AG09319 (cell line): ENCODE measurements at regions not wholly inside any gene's neighbourhood (a gene's known extent, or its start where the extent isn't known, plus 50 kb on each side); places are given as distances from the start of the nearest gene placed in this dataset.

ENCODE experiments used
- DNase-seq: peaks from one replicate; pipeline ENCODE4 v3.0.0-alpha.2; 2010; ENCODE audit warnings: low read depth; ENCODE audit errors: extremely low read depth
- TF ChIP-seq, protein P1 (sequence below): IDR thresholded peaks from 2 replicates; pipeline ENCODE4 v1.5.1; 2011; ENCODE audit warnings: low read depth, mild to moderate bottlenecking, inconsistent platforms, low read length, moderate library complexity

DNA sequence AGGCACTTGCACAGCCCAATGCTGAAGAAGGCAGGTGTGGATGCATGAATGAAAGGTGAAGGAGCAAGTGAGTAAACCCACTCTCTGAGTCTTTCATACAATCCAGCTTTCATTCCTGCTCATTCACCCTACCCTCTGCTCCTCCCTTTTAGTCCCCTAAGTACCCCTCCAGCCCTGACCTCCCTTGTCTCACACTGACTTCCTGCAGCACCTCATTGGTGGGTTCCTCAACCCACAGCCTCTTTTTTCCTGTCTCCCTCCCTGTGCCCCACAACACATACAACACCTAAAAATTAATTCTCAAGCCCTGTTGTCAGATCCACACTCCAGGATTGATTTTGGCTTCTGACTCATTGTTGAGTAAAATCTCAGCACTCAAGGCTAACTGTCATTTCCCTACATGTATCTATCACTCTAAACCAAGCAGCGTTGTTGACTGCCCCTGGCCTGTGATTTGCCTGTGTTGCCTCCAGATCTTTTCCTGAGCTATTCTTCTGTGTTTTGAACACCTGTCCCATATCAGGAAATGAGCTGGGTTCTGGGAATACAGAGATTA is 177.3 kb upstream of the SERP2 start:
- TF ChIP-seq, protein P1, sequence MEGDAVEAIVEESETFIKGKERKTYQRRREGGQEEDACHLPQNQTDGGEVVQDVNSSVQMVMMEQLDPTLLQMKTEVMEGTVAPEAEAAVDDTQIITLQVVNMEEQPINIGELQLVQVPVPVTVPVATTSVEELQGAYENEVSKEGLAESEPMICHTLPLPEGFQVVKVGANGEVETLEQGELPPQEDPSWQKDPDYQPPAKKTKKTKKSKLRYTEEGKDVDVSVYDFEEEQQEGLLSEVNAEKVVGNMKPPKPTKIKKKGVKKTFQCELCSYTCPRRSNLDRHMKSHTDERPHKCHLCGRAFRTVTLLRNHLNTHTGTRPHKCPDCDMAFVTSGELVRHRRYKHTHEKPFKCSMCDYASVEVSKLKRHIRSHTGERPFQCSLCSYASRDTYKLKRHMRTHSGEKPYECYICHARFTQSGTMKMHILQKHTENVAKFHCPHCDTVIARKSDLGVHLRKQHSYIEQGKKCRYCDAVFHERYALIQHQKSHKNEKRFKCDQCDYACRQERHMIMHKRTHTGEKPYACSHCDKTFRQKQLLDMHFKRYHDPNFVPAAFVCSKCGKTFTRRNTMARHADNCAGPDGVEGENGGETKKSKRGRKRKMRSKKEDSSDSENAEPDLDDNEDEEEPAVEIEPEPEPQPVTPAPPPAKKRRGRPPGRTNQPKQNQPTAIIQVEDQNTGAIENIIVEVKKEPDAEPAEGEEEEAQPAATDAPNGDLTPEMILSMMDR, result no peak
- DNase-seq, result no peak

DNA sequence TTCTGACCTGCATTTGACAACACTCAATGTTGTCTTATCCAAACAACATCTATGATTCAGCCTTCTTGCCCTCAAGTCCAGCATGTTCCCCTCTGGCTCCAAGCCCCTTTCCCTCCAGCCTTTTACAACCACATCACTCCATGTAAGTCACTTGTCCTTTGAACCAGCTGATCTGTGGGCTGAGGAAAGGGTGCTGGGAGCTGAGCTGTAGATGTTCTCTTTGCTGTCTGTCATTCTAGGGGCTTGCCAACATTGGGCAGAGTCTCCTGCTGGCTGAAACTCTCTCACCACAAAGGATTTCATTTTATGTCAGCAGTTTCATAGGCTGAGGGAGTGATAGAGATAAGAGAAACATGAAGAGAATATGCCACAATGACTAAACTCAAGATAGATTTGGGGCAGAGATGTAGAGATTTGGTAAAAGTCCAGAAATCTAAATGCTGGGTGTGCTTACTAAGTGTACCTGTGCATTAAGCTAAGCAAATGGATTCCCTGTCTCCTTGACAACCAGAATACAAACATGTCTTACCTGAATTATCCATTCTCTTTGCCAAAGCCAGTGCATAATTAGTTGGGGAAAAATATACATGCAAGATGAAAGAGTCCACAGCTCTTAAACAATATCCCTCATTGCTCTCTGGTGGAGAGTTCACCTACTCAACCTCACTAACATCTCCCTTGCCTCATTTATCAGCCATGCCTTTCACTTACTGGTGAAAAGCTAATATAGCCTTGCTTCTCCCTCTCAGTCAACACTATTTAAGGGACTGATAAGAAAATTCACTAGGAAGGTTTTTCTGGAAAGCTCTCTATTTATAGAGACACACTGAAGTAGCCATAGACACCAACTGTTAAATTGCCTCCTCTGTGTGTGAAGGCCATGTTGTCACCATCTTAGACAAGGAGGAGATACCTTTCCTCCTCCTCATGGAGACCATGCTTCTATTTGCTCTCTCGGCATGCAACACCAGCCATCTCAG is 175.5 kb upstream of the SERP2 start:
- TF ChIP-seq, protein P1, result no peak
- DNase-seq, result no peak

DNA sequence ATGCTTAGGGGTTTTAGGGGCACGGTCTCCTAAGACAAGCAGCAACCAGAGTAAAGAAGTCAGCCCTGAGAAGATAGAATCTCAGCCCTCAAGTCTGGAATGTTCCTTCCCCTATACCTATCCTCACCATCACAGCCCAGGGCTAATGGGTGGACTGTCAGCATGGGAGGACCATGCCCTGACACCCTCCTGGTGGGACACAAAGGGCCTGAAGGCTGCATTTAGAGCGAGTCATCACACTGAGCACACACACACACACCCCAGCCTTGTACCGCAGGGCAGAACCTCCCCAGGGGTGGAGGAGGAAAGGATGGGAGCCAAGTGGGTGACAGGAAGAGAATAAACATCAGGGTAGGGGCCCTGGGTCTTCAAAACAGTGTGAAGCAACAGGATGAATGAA is 174.8 kb upstream of the SERP2 start:
- TF ChIP-seq, protein P1, result no peak
- no peak for DNase-seq

- TF ChIP-seq, protein P1, result no peak
- no peak for DNase-seq
Measured at GRCh38 chr13:44199627-44200207, 173.9 kb upstream of the SERP2 start.

- TF ChIP-seq, protein P1, result no peak
- DNase-seq, result no peak
Measured at GRCh38 chr13:44206434-44206833, 167.2 kb upstream of the SERP2 start.

DNA sequence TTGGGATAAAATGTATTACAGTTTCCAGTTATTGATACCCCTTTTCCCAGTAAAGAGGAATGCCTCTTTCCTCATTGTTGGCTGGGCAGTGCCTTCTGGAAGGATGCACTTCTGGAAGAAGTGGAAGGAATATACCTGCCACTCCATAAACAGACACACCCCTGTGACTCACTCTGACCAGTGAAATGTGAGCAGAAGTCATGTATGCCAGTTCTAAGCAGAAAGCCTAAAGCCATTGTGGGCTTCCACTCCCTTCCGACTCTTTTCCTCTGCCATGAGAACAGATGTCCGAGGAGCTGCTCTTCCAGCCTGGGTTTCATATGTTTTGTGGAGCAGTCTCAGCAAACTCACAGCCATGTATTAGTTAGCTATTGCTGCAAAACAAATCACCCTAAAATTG is 166.1 kb upstream of the SERP2 start:
- DNase-seq, result no peak
- TF ChIP-seq, protein P1, result no peak

GRCh38 chr13:44210525-44210924 is 163.1 kb upstream of the SERP2 start:
- no peak for DNase-seq
- TF ChIP-seq, protein P1, result no peak
